Peyer's patch (tissue), 4 donors: ENCODE measurements at regions not wholly inside any gene's neighbourhood (a gene's known extent, or its start where the extent isn't known, plus 50 kb on each side); places are given as distances from the start of the nearest gene placed in this dataset.
"Not testable (repeated sequence)": the region's sequence is repeated elsewhere in the genome, so short reads cannot be mapped to it uniquely, and the experiment has no call there.

Experiments
- POLR2A ChIP-seq, 2 donors: fragments of 450-650 bp; IDR thresholded peaks; one replicate each; pipeline ENCODE4 v1.5.1; 2017; ENCODE audit warnings: antibody characterized with exemption in 2 of 2, mild to moderate bottlenecking in 2 of 2, moderate library complexity in 2 of 2
- TF ChIP-seq, protein P1 (sequence below), 6 experiments: fragments of 450-650 bp in 4 of 6; fragments of 200-600 bp in 2 of 6; sonication (generic) in 1 of 6; IDR thresholded peaks; one replicate each; pipeline ENCODE4 v1.5.1; 2017 to 2019; ENCODE audit warnings: antibody characterized with exemption in 6 of 6, mild to moderate bottlenecking in 3 of 6, moderate library complexity in 1 of 6

DNA sequence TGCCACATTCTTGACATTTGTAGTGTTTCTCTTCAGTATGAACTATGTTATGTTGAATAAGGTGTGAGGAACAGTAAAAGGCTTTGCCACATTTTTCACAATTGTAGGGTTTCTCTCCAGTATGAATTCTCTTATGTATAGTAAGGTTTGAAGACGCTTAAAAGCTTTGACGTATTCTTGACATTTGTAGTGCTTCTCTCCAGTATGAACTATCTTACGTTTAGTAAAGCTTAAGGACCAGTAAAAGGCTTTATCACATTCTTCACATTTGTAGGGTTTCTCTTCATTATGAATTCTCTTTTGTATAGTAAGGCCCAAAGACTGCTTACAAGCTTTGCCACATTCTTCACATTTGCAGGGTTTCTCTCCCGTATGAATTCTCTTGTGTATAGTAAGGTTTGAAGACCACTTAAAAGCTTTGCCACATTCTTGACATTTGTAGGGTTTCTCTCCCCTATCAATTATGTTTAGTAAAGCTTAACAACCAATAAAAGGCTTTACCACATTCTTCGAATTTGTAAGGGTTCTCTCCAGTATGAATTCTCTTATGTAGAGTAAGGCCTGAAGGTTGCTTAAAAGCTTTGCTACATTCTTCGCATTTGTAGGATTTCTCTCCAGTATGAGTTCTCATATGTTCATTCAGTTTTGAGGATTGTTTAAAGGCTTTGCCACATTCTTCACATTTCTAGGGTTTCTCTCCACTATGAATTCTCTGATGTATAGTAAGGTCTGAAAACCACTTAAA, 301.6 kb downstream of the ZNF33B start:
- not testable (repeated sequence) for TF ChIP-seq POLR2A (IDR thresholded peaks at IDR 0.05)
- TF ChIP-seq, protein P1, sequence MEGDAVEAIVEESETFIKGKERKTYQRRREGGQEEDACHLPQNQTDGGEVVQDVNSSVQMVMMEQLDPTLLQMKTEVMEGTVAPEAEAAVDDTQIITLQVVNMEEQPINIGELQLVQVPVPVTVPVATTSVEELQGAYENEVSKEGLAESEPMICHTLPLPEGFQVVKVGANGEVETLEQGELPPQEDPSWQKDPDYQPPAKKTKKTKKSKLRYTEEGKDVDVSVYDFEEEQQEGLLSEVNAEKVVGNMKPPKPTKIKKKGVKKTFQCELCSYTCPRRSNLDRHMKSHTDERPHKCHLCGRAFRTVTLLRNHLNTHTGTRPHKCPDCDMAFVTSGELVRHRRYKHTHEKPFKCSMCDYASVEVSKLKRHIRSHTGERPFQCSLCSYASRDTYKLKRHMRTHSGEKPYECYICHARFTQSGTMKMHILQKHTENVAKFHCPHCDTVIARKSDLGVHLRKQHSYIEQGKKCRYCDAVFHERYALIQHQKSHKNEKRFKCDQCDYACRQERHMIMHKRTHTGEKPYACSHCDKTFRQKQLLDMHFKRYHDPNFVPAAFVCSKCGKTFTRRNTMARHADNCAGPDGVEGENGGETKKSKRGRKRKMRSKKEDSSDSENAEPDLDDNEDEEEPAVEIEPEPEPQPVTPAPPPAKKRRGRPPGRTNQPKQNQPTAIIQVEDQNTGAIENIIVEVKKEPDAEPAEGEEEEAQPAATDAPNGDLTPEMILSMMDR (IDR thresholded peaks at IDR 0.05) = not testable (repeated sequence)
